AG09319 (cell line): ENCODE measurements at regions not wholly inside any gene's neighbourhood (a gene's known extent, or its start where the extent isn't known, plus 50 kb on each side); places are given as distances from the start of the nearest gene placed in this dataset.

Source experiments
- DNase-seq: peaks from one replicate; pipeline ENCODE4 v3.0.0-alpha.2; 2010; ENCODE audit warnings: low read depth; ENCODE audit errors: extremely low read depth
- CTCF ChIP-seq: IDR thresholded peaks from 2 replicates; pipeline ENCODE4 v1.5.1; 2011; ENCODE audit warnings: low read depth, mild to moderate bottlenecking, inconsistent platforms, low read length, moderate library complexity

DNA sequence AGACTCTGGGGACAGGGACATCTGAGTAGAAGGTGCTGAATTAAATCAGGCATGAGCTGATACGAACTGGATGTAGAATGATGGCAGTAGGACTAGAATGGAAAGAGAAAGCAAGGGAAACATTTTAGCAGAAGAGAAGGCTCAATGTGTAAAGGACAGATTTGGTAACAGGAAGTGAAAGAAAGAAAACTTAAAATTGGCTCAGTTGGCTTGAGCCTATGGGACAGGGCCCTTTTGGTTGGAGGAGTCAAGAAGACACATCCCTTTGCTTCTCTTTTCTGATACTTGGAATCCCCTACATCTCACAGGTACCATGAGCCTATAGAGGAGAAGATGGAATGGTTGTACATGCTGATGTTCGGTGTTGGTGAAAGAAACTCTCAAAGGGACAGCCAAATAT, 300.6 kb upstream of the PLXNA2 start:
- TF ChIP-seq CTCF = no peak
- DNase-seq = no peak

GRCh38 chr1:208551024-208551423, 306.8 kb upstream of the PLXNA2 start:
- TF ChIP-seq CTCF = no peak

DNA sequence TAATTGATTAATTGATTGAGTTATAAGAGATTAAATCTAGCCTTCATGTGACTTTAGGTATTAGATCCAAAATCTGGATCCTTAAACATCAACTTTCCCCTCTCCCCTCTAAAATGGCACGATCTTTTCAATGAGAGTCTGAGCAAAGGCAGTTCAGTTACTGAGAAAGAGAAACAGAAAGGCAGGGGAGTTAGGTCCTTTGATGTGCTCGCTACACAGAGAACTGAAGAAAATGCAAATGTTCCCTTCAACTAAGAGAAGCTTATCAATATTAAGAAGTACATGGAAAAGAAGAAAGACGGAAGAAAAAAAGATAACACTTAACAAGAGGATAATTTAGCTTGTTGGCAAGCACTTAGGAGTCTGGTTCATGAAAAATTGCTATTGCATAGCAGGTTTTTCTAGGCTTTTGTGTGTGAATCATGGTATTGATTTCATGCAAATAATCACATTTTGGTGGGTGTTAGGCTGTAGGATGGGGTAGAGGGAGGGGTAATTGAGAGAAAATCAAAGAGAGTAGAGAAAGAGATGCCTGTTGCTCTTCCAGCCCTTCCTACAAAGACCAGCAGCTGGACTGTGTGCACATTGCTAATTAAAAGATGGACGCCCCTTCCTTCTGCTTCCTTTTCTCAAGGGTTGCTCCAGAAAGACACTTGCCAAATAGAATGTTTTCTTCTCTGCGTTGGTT, 307.6 kb upstream of the PLXNA2 start:
- no peak for DNase-seq
- TF ChIP-seq CTCF = no peak

More at GRCh38 chr1:208551024-208551423, 306.8 kb upstream of the PLXNA2 start:
- DNase-seq = no peak

- DNase-seq = no peak
- no peak for TF ChIP-seq CTCF
Measured at GRCh38 chr1:208552928-208553327, 308.7 kb upstream of the PLXNA2 start.

- TF ChIP-seq CTCF = no peak
- no peak for DNase-seq
Measured at GRCh38 chr1:208556461-208556860, 312.3 kb upstream of the PLXNA2 start.

- TF ChIP-seq CTCF = no peak
- DNase-seq = no peak
Measured at GRCh38 chr1:208557046-208557722, 313.0 kb upstream of the PLXNA2 start.

DNA sequence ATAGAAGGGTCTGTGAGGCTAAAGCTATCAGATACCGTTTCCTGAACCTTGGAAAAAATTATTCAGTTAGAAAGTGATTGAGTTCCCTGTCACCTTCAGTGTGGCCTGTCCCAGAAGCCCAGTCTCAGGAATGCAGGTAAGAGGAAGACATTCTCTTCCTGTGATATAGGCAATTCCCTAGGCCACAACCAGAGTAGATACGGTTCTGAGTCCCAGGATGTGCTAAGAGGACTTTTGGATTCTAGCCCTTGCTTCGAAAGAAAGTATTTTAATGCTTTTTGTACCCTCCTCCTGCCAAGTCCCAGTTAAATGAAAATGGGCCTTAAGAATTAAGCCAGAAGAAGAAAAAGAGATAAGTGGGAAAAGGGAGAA, 313.5 kb upstream of the PLXNA2 start:
- DNase-seq = no peak
- no peak for TF ChIP-seq CTCF
